C4-2B (cell line): ENCODE measurements at regions not wholly inside any gene's neighbourhood (a gene's known extent, or its start where the extent isn't known, plus 50 kb on each side); places are given as distances from the start of the nearest gene placed in this dataset.

Experiments used
- CTCF ChIP-seq: fragments of 450-650 bp; conservative IDR thresholded peaks from 2 replicates; pipeline ENCODE4 v1.5.1; 2017; ENCODE audit warnings: mild to moderate bottlenecking
- ZFX ChIP-seq: fragments of 450-650 bp; IDR thresholded peaks from 2 replicates; pipeline ENCODE4 v1.6.1; 2017

GRCh38 chr6:130298258-130298657 lies 67.6 kb upstream of the TMEM200A start:
- TF ChIP-seq CTCF (no peak), ZFX (no peak)
